Endodermal cell (in vitro differentiated cells): ENCODE measurements at regions not wholly inside any gene's neighbourhood (a gene's known extent, or its start where the extent isn't known, plus 50 kb on each side); places are given as distances from the start of the nearest gene placed in this dataset.

ENCODE experiments used
- DNase-seq: peaks from one replicate; pipeline ENCODE4 v3.0.0-alpha.2; 2017
- H3K27ac ChIP-seq: 2 replicates; pipeline ENCODE4 v1.5.1; 2013; ENCODE audit warnings: mild to moderate bottlenecking, low read depth, low read length, moderate library complexity
- H3K27me3 ChIP-seq: 2 replicates; pipeline ENCODE4 v1.6.1; 2013; ENCODE audit warnings: mild to moderate bottlenecking, low read length, moderate library complexity; ENCODE audit not compliant: insufficient read depth, control insufficient read depth, poor library complexity, severe bottlenecking
- H3K36me3 ChIP-seq: 2 replicates; pipeline ENCODE4 v1.7.0; 2013; ENCODE audit warnings: mild to moderate bottlenecking, low read length, moderate library complexity; ENCODE audit not compliant: control insufficient read depth, insufficient read depth
- H3K4me1 ChIP-seq: one replicate; pipeline ENCODE4 v1.7.0; 2013; ENCODE audit warnings: low read length; ENCODE audit not compliant: control insufficient read depth, insufficient read depth
- H3K4me3 ChIP-seq: 2 replicates; pipeline ENCODE4 v1.5.1; 2013; ENCODE audit warnings: mild to moderate bottlenecking, low read length, moderate library complexity
- H3K9ac ChIP-seq: 2 replicates; pipeline ENCODE4 v1.6.1; 2013; ENCODE audit warnings: mild to moderate bottlenecking, low read length, moderate library complexity; ENCODE audit not compliant: poor library complexity, severe bottlenecking; ENCODE audit errors: extremely low read depth
- H3K9me3 ChIP-seq: 2 replicates; pipeline ENCODE4 v1.6.1; 2013; ENCODE audit warnings: mild to moderate bottlenecking, low read length, moderate library complexity; ENCODE audit not compliant: control insufficient read depth
- H3K27ac Mint-ChIP-seq: 2 replicates; pipeline ENCODE4 v1.8.0; 2020; ENCODE audit warnings: mixed read lengths
- H3K27me3 Mint-ChIP-seq: 2 replicates; pipeline ENCODE4 v1.8.0; 2021; ENCODE audit warnings: mild to moderate bottlenecking, mixed read lengths; ENCODE audit not compliant: insufficient read depth
- H3K36me3 Mint-ChIP-seq: 2 replicates; pipeline ENCODE4 v1.8.0; 2020; ENCODE audit warnings: low read depth, mixed read lengths
- H3K4me1 Mint-ChIP-seq: 2 replicates; pipeline ENCODE4 v1.8.0; 2020; ENCODE audit warnings: mixed read lengths
- H3K4me3 Mint-ChIP-seq: 2 replicates; pipeline ENCODE4 v1.8.0; 2020; ENCODE audit warnings: mild to moderate bottlenecking, moderate library complexity, mixed read lengths
- H3K9me3 Mint-ChIP-seq: 2 replicates; pipeline ENCODE4 v1.8.0; 2020; ENCODE audit warnings: mild to moderate bottlenecking, mixed read lengths
- CTCF ChIP-seq: fragments of 200-600 bp; sonication (generic); conservative IDR thresholded peaks from 2 replicates; pipeline ENCODE4 v1.5.0; 2021; ENCODE audit warnings: antibody characterized with exemption, mild to moderate bottlenecking
- WGBS, 2 experiments: methylation state at CpG; one replicate each; pipeline versions ENCODE4 v1.1.5 to v1.1.7; 2013; ENCODE audit warnings: missing lambda C conversion rate in 2 of 2, mixed read lengths in 1 of 2; ENCODE audit not compliant: insufficient coverage in 1 of 2, insufficient read length in 1 of 2; 5-methylcytosine and 5-hydroxymethylcytosine counted together

GRCh38 chr2:236855176-236855865, 230.4 kb upstream of the COPS8 start:
- no peaks in the 10 kb centered on the region for H3K36me3 Mint-ChIP-seq
- Histone ChIP-seq H3K27me3 (no peaks in the 10 kb centered on the region), H3K9ac (no peak overlapping the region), H3K27ac (no peak overlapping the region), H3K9me3 (peaks cover 14% of the 10 kb centered on the region), H3K36me3 (no peaks in the 10 kb centered on the region), H3K4me1 (peaks cover 19% of the 10 kb centered on the region), H3K4me3 (no peak overlapping the region)
- H3K4me1 Mint-ChIP-seq = peaks cover 51% of the 10 kb centered on the region
- TF ChIP-seq CTCF = no peak
- peaks cover 10% of the 10 kb centered on the region for H3K27me3 Mint-ChIP-seq
- no peak overlapping the region for H3K4me3 Mint-ChIP-seq
- WGBS, 2 experiments = 91 to 94% methylated on average over 5 to 9 of the region's 9 CpGs
- H3K27ac Mint-ChIP-seq = no peak overlapping the region
- DNase-seq = peak; percentile 20
- peaks cover 11% of the 10 kb centered on the region for H3K9me3 Mint-ChIP-seq

- no peak for TF ChIP-seq CTCF
- peak; percentile 53 for DNase-seq
- 80 to 86% methylated on average over 11 to 22 of the region's 22 CpGs for WGBS, 2 experiments
- H3K36me3 ChIP-seq = no peaks in the 10 kb centered on the region
- H3K4me3 ChIP-seq = no peak overlapping the region
- H3K4me1 Mint-ChIP-seq = peaks cover 54% of the 10 kb centered on the region
- H3K27ac Mint-ChIP-seq = no peak overlapping the region
- H3K27me3 Mint-ChIP-seq = peaks cover 7% of the 10 kb centered on the region
- peak overlapping the region; percentile 3 for H3K4me3 Mint-ChIP-seq
- H3K27me3 ChIP-seq = no peaks in the 10 kb centered on the region
- no peaks in the 10 kb centered on the region for H3K36me3 Mint-ChIP-seq
- H3K27ac ChIP-seq = no peak overlapping the region
- peaks cover 14% of the 10 kb centered on the region for H3K9me3 ChIP-seq
- H3K9ac ChIP-seq = no peak overlapping the region
- peaks cover 19% of the 10 kb centered on the region for H3K4me1 ChIP-seq
- H3K9me3 Mint-ChIP-seq = peaks cover 11% of the 10 kb centered on the region
Measured at GRCh38 chr2:236855866-236856847, 229.5 kb upstream of the COPS8 start.

GRCh38 chr2:236856848-236857235, 228.8 kb upstream of the COPS8 start:
- Histone ChIP-seq H3K9ac (no peak overlapping the region), H3K4me1 (peaks cover 19% of the 10 kb centered on the region), H3K27me3 (no peaks in the 10 kb centered on the region), H3K4me3 (no peak overlapping the region), H3K9me3 (peaks cover 14% of the 10 kb centered on the region), H3K36me3 (no peaks in the 10 kb centered on the region), H3K27ac (no peak overlapping the region)
- Mint-ChIP-seq H3K4me1 (peaks cover 47% of the 10 kb centered on the region), H3K27me3 (peaks cover 11% of the 10 kb centered on the region), H3K4me3 (peak overlapping the region; percentile 3), H3K9me3 (peaks cover 11% of the 10 kb centered on the region), H3K36me3 (no peaks in the 10 kb centered on the region), H3K27ac (peak overlapping the region; percentile 19)
- no peak for DNase-seq
- TF ChIP-seq CTCF = no peak
- 67% methylated on average over 2 of the region's 3 CpGs; no CpG with 5 or more reads in 1 of the 2 experiments for WGBS, 2 experiments
